Caco-2 (cell line): ENCODE measurements at regions not wholly inside any gene's neighbourhood (a gene's known extent, or its start where the extent isn't known, plus 50 kb on each side); places are given as distances from the start of the nearest gene placed in this dataset.

Experiments used
- BruUV-seq: library from RNA; stranded (reverse); fragments of 400-500 nt; replicated peaks from 2 replicates; lab custom pipeline; 2021; lab: Mats Ljungman, UMichigan
- CTCF ChIA-PET: fragments of 300-600 bp; sonication (Branson Sonifier 250); formaldehyde crosslinking; loops from one replicate; lab custom pipeline; 2022; ENCODE audit warnings: antibody characterized with exemption; lab: Charles Lee
- POLR2A ChIA-PET: fragments of 300-600 bp; sonication (Branson Sonifier 250); formaldehyde crosslinking; loops from one replicate; lab custom pipeline; 2022; ENCODE audit warnings: antibody characterized with exemption; lab: Charles Lee
- DNase-seq, 2 experiments: peaks; one replicate each; pipeline versions ENCODE4 v3.0.0 to v3.0.0-alpha.2; 2020 to 2022
- H3K27me3 ChIP-seq: replicated peaks from 2 replicates; pipeline ENCODE4 v1.6.0; 2011; ENCODE audit warnings: low read length; ENCODE audit not compliant: control insufficient read depth, insufficient read depth
- H3K36me3 ChIP-seq: 2 replicates; pipeline ENCODE4 v1.5.1; 2011; ENCODE audit warnings: low read length; ENCODE audit not compliant: control insufficient read depth, insufficient read depth
- H3K4me1 ChIP-seq: fragments of 250-450 bp; sonication (Bioruptor Pico); 2 replicates; pipeline ENCODE4 v1.5.1; 2020; ENCODE audit warnings: mild to moderate bottlenecking
- H3K4me3 ChIP-seq: 2 replicates; pipeline ENCODE4 v1.5.1; 2011; ENCODE audit warnings: low read depth, mild to moderate bottlenecking, control low read depth, low read length
- H3K9me3 ChIP-seq: fragments of 250-450 bp; sonication (Bioruptor Pico); 2 replicates; pipeline ENCODE4 v1.5.1; 2020; ENCODE audit warnings: mild to moderate bottlenecking, moderate library complexity
- H3K27ac Mint-ChIP-seq: one replicate; pipeline ENCODE4 v1.8.0; 2022; ENCODE audit warnings: mixed read lengths; ENCODE audit not compliant: unreplicated experiment
- H3K27me3 Mint-ChIP-seq: one replicate; pipeline ENCODE4 v1.8.0; 2022; ENCODE audit warnings: mixed read lengths; ENCODE audit not compliant: insufficient read depth, unreplicated experiment
- H3K36me3 Mint-ChIP-seq: one replicate; pipeline ENCODE4 v1.8.0; 2022; ENCODE audit warnings: mild to moderate bottlenecking, mixed read lengths; ENCODE audit not compliant: insufficient read depth, unreplicated experiment
- H3K4me1 Mint-ChIP-seq: one replicate; pipeline ENCODE4 v1.8.0; 2022; ENCODE audit warnings: low read depth, mixed read lengths; ENCODE audit not compliant: unreplicated experiment
- H3K4me3 Mint-ChIP-seq: one replicate; pipeline ENCODE4 v1.8.0; 2022; ENCODE audit warnings: mild to moderate bottlenecking, moderate library complexity, mixed read lengths; ENCODE audit not compliant: unreplicated experiment
- H3K9me3 Mint-ChIP-seq: one replicate; pipeline ENCODE4 v1.8.0; 2022; ENCODE audit warnings: mixed read lengths; ENCODE audit not compliant: unreplicated experiment
- intact Hi-C: fragments of 100-400 bp; cut with micrococcal nuclease; formaldehyde crosslinking; loops from one replicate; pipeline ENCODE4 v1.10.0; 2022; ENCODE audit not compliant: unreplicated experiment
- TF ChIP-seq, protein P1 (sequence below), 2 experiments: fragments of 200-600 bp in 1 of 2; IDR thresholded peaks; 1 replicate in 1 of 2; 2 replicates in 1 of 2; pipeline versions ENCODE4 v1.5.1 to v1.8.0; 2011 to 2022; ENCODE audit warnings: antibody characterized with exemption in 1 of 2, control low read depth in 1 of 2, inconsistent platforms in 1 of 2, low read depth in 1 of 2, low read length in 1 of 2, mild to moderate bottlenecking in 1 of 2, moderate library complexity in 1 of 2; ENCODE audit not compliant: insufficient read depth in 1 of 2, severe bottlenecking in 1 of 2, unreplicated experiment in 1 of 2

DNA sequence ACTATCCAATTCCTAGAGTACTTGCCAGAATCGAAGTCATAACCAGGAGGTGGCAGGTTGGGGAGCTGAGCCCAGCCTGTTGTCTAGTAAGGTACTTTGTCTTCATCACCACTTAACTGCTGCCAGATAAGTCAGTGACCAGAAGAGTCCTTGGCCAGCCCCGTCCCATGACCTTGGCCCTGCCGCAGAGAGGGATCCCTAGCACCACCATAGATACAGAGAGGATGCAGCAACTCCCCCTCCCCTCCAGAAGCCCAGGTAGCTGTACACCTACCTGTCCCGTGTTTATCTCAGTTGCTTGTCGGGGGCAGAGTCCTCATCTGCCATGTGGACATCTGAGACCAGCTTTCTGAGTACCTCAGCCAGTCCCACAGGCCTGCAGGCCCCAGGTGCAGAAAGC lies 153.6 kb upstream of the TP63 start:
- CTCF ChIA-PET = no interaction called here
- H3K4me1 ChIP-seq = no peaks in the 10 kb centered on the region
- POLR2A ChIA-PET = no interaction called here
- no peaks in the 10 kb centered on the region; the same call in 1 of the 2 replicates for H3K27me3 ChIP-seq
- Mint-ChIP-seq H3K36me3 (no peaks in the 10 kb centered on the region), H3K9me3 (no peaks in the 10 kb centered on the region), H3K4me3 (no peak overlapping the region), H3K27me3 (no peaks in the 10 kb centered on the region), H3K4me1 (no peaks in the 10 kb centered on the region), H3K27ac (no peak overlapping the region)
- no peak for DNase-seq
- H3K4me3 ChIP-seq = no peak overlapping the region
- H3K9me3 ChIP-seq = no peaks in the 10 kb centered on the region
- intact Hi-C loops = no loop called here
- no TSS peak for BruUV-seq
- no peaks in the 10 kb centered on the region for H3K36me3 ChIP-seq
- TF ChIP-seq, protein P1, sequence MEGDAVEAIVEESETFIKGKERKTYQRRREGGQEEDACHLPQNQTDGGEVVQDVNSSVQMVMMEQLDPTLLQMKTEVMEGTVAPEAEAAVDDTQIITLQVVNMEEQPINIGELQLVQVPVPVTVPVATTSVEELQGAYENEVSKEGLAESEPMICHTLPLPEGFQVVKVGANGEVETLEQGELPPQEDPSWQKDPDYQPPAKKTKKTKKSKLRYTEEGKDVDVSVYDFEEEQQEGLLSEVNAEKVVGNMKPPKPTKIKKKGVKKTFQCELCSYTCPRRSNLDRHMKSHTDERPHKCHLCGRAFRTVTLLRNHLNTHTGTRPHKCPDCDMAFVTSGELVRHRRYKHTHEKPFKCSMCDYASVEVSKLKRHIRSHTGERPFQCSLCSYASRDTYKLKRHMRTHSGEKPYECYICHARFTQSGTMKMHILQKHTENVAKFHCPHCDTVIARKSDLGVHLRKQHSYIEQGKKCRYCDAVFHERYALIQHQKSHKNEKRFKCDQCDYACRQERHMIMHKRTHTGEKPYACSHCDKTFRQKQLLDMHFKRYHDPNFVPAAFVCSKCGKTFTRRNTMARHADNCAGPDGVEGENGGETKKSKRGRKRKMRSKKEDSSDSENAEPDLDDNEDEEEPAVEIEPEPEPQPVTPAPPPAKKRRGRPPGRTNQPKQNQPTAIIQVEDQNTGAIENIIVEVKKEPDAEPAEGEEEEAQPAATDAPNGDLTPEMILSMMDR (IDR thresholded peaks at IDR 0.05; ENCODE audit: insufficient read depth in 1 of 2, low read depth in 1 of 2, low read length in 1 of 2, severe bottlenecking in 1 of 2, unreplicated experiment in 1 of 2) = no peak

DNA sequence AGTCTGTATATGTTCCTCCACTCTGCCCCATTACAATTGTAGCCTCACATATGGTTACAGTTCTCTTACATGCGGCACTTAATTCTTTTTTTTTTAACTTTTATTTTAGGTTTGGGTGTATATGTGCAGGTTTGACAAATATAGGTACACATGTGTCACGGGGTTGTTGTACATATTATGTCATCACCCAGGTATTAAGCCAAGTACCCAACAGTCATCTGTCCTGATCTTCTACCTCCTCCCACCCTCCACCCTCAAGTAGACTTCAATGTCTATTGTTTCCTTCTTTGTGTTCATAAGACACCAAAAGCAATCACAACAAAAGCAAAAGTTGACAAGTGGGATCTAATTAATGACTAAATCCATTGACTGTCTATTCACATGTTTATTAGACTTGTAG lies 144.6 kb upstream of the TP63 start:
- ChIA-PET CTCF (no interaction called here), POLR2A (no interaction called here)
- no peak for DNase-seq
- no peaks in the 10 kb centered on the region for H3K36me3 Mint-ChIP-seq
- Histone ChIP-seq H3K4me3 (no peak overlapping the region), H3K4me1 (no peaks in the 10 kb centered on the region), H3K36me3 (no peaks in the 10 kb centered on the region), H3K27me3 (no peaks in the 10 kb centered on the region), H3K9me3 (no peaks in the 10 kb centered on the region)
- no peaks in the 10 kb centered on the region for H3K27me3 Mint-ChIP-seq
- intact Hi-C loops = no loop called here
- no TSS peak for BruUV-seq
- TF ChIP-seq, protein P1 (IDR thresholded peaks at IDR 0.05; ENCODE audit: insufficient read depth in 1 of 2, low read depth in 1 of 2, low read length in 1 of 2, severe bottlenecking in 1 of 2, unreplicated experiment in 1 of 2) = no peak
- H3K4me3 Mint-ChIP-seq = no peak overlapping the region
- no peak overlapping the region for H3K27ac Mint-ChIP-seq
- H3K9me3 Mint-ChIP-seq = no peaks in the 10 kb centered on the region
- H3K4me1 Mint-ChIP-seq = no peaks in the 10 kb centered on the region

DNA sequence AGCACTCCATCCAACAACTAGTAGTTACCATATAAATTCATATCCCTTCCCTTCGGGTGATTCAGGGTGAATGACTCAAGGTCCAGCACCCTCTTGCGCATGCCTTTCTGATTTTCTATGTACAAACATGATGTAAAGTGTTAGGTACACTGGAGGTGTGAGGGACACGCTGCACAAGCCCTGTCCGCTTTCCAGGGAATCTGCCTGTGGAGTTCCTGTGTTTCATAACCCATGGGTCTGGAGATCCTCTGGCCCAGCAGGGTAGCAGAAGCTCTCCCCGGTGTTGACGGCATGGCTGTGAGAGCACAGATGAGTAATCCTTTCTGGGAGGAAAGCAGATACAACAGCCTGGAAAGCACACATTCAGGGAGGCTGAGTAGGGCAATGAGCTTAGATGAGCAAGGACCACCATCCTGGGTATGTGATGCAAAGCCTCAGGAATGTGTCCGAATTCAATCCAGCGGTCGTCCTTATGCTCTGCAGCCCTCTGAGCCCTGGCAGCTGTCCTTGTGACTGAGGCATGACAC lies 142.9 kb upstream of the TP63 start:
- intact Hi-C loops = no loop called here
- no peaks in the 10 kb centered on the region for H3K9me3 Mint-ChIP-seq
- TF ChIP-seq, protein P1 (IDR thresholded peaks at IDR 0.05; ENCODE audit: insufficient read depth in 1 of 2, low read depth in 1 of 2, low read length in 1 of 2, severe bottlenecking in 1 of 2, unreplicated experiment in 1 of 2) = no peak
- no peaks in the 10 kb centered on the region for H3K27me3 Mint-ChIP-seq
- CTCF ChIA-PET = no interaction called here
- no peaks in the 10 kb centered on the region for H3K36me3 ChIP-seq
- BruUV-seq = no TSS peak
- POLR2A ChIA-PET = no interaction called here
- DNase-seq = no peak
- H3K4me1 ChIP-seq = no peaks in the 10 kb centered on the region
- no peaks in the 10 kb centered on the region for H3K36me3 Mint-ChIP-seq
- no peak overlapping the region for H3K27ac Mint-ChIP-seq
- H3K9me3 ChIP-seq = no peaks in the 10 kb centered on the region
- H3K4me3 ChIP-seq = no peak overlapping the region
- no peak overlapping the region for H3K4me3 Mint-ChIP-seq
- H3K4me1 Mint-ChIP-seq = no peaks in the 10 kb centered on the region
- H3K27me3 ChIP-seq = no peaks in the 10 kb centered on the region
